A549 (cell line): ENCODE measurements at regions not wholly inside any gene's neighbourhood (a gene's known extent, or its start where the extent isn't known, plus 50 kb on each side); places are given as distances from the start of the nearest gene placed in this dataset.

Experiments used
- small RNA-seq, 6 experiments: library from RNA; depleted of rRNA; stranded (forward); fragments of <200 nt; gene quantifications; one replicate each; pipeline ENCODE3, GENCODE V24; 2012

Small RNA genes lying in the stretch of these regions (small RNA-seq; reads per million reads assigned to genes)
- gene MIR5186, result 0 reads per million in 6 experiments
